ENCODE measurements at regions not wholly inside any gene's neighbourhood (a gene's known extent, or its start where the extent isn't known, plus 50 kb on each side); places are given as distances from the start of the nearest gene placed in this dataset.

DNA sequence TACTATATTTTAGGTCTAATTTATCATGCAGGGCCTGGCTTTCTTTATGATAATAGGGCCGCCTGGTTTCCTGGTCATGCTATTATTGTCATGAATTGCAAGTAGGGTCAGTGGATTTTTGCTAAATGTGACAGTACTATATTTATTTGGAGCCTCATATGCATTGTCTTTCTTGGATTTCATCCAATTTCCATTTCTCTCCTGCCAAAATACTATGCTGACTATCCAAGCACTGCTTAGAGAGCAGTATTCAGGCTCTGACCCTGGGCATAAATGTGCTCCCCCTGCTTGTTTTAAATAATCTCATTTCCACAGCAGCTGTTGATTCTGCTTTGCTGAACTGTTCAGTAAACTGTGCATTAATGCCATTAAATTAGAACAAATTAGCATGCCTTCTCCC lies 269.3 kb downstream of the GPM6A start:
- H3K9ac ChIP-seq (ENCODE audit: low read depth, low read length), result no peak overlapping the region
- no peaks in the 10 kb centered on the region for H3K36me3 ChIP-seq (ENCODE audit: insufficient read depth, low read length)
- no peaks in the 10 kb centered on the region for H3K4me1 ChIP-seq (ENCODE audit: insufficient read depth, low read length)
- H3K9me3 ChIP-seq (ENCODE audit: control insufficient read depth, insufficient read depth, low read length), result no peaks in the 10 kb centered on the region

DNA sequence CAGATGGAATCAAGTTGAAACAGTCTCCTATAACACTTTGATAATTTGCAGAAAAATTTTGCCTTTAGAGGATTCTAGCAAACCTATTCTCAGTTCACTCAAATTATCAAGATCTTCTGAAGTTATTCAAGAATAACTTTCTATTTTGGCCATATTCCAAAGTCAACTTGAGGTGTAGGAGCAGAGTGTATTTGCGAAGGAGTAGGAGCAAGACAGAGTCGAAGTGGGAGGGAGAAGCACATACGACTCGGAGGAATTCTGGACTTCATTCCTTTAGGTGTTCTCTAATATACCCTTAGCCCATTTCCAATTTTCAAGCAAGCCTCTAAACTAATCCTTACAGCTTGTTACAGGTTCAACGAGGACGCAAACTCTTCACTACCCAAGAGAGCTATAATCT lies 252.9 kb downstream of the GPM6A start:
- no peaks in the 10 kb centered on the region for H3K36me3 ChIP-seq (ENCODE audit: insufficient read depth, low read length)
- 0 out of 2 replicates have a peak, but pooled peaks cover 3% of the 10 kb centered on the region for H3K4me1 ChIP-seq (ENCODE audit: insufficient read depth, low read length)
- H3K9me3 ChIP-seq (ENCODE audit: control insufficient read depth, insufficient read depth, low read length), result no peaks in the 10 kb centered on the region
- H3K9ac ChIP-seq (ENCODE audit: low read depth, low read length), result no peak overlapping the region

- Histone ChIP-seq H3K4me1 (ENCODE audit: insufficient read depth, low read length) (0 out of 2 replicates have a peak, but pooled peaks cover 3% of the 10 kb centered on the region), H3K9ac (ENCODE audit: low read depth, low read length) (no peak overlapping the region), H3K9me3 (ENCODE audit: control insufficient read depth, insufficient read depth, low read length) (no peaks in the 10 kb centered on the region)
Measured at GRCh38 chr4:175559526-175559925, 252.5 kb downstream of the GPM6A start.

DNA sequence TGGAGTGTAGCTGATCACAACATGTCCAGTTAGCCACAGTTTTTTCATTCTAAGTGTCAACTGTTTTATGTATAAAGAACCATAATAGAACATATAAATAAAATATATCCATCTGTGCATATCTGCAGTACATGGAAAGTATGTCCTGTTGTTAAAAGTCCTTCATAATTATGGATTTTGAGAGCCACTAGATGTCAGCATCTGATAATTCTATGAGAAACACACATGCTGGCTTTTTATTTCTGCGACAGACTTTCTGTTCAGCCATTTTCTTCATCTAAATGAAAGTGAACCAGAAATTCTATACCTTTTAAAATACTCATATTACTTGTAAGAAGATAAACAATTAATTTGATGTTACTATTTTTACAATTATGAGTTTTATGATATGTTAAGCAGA lies 251.5 kb downstream of the GPM6A start:
- Histone ChIP-seq H3K9me3 (ENCODE audit: control insufficient read depth, insufficient read depth, low read length) (no peaks in the 10 kb centered on the region), H3K36me3 (ENCODE audit: insufficient read depth, low read length) (no peaks in the 10 kb centered on the region), H3K4me1 (ENCODE audit: insufficient read depth, low read length) (0 out of 2 replicates have a peak, but pooled peaks cover 3% of the 10 kb centered on the region), H3K9ac (ENCODE audit: low read depth, low read length) (no peak overlapping the region)

More at GRCh38 chr4:175559526-175559925, 252.5 kb downstream of the GPM6A start:
- H3K36me3 ChIP-seq (ENCODE audit: insufficient read depth, low read length), result no peaks in the 10 kb centered on the region

DNA sequence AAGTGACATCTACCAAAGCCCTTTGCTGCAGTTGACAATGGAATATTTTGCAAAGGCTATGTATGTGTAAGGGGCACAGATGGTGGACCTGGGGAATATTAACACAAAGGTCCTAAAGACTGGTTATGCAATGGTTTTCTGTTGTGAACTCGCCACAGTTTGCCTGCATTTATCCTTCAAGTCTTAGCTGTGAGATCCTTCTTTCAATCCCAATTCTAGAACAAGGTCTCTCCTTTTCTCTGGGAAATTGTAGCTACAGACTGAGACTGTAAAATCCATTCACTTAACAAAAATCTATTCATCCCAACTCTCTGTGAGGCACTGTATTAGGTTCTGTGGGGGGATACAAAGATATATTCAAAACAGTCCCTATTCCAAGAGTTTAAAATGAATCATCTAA lies 250.4 kb downstream of the GPM6A start:
- Histone ChIP-seq H3K36me3 (ENCODE audit: insufficient read depth, low read length) (no peaks in the 10 kb centered on the region), H3K9me3 (ENCODE audit: control insufficient read depth, insufficient read depth, low read length) (no peaks in the 10 kb centered on the region), H3K9ac (ENCODE audit: low read depth, low read length) (no peak overlapping the region), H3K4me1 (ENCODE audit: insufficient read depth, low read length) (0 out of 2 replicates have a peak, but pooled peaks cover 3% of the 10 kb centered on the region)

GRCh38 chr4:175562111-175562510 lies 250.0 kb downstream of the GPM6A start:
- Histone ChIP-seq H3K36me3 (ENCODE audit: insufficient read depth, low read length) (no peaks in the 10 kb centered on the region), H3K9ac (ENCODE audit: low read depth, low read length) (no peak overlapping the region), H3K4me1 (ENCODE audit: insufficient read depth, low read length) (0 out of 2 replicates have a peak, but pooled peaks cover 3% of the 10 kb centered on the region), H3K9me3 (ENCODE audit: control insufficient read depth, insufficient read depth, low read length) (no peaks in the 10 kb centered on the region)

DNA sequence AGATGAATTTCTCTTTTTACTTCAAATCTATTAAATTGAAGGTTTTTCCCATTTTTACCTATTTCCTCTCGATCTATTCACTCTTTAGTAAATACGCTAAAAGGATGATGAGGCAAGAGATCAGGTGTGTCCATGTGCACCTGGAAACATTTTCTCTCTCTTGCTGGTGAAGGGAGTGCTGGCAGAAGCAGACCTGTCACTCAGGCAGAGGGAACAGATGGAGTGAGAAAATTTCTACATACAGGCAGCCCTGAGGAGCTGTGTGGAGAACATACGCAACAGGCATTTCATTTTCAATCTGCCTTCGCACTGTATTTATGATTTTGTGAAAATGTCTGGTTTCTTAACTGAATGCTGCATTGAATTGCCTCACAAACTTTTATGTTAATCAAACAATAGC lies 249.5 kb downstream of the GPM6A start:
- Histone ChIP-seq H3K4me1 (ENCODE audit: insufficient read depth, low read length) (0 out of 2 replicates have a peak, but pooled peaks cover 3% of the 10 kb centered on the region), H3K36me3 (ENCODE audit: insufficient read depth, low read length) (no peaks in the 10 kb centered on the region), H3K9ac (ENCODE audit: low read depth, low read length) (no peak overlapping the region), H3K9me3 (ENCODE audit: control insufficient read depth, insufficient read depth, low read length) (no peaks in the 10 kb centered on the region)

All from ES-I3 (cell line).